Endothelial cell of umbilical vein (primary cell): ENCODE measurements at regions not wholly inside any gene's neighbourhood (a gene's known extent, or its start where the extent isn't known, plus 50 kb on each side); places are given as distances from the start of the nearest gene placed in this dataset.

Experiments used
- BruUV-seq: library from RNA; stranded (reverse); fragments of 400-500 nt; replicated peaks from 2 replicates; lab custom pipeline; 2021; lab: Mats Ljungman, UMichigan
- CTCF ChIA-PET: fragments of 300-600, 350-600 bp; sonication (Branson Sonifier 250); formaldehyde crosslinking; loops from one replicate; lab custom pipeline; 2021; ENCODE audit warnings: antibody characterized with exemption, inconsistent platforms; lab: Charles Lee
- POLR2A ChIA-PET: fragments of 300-600, 350-600 bp; sonication (Branson Sonifier 250); formaldehyde crosslinking; loops from one replicate; lab custom pipeline; 2021; ENCODE audit warnings: antibody characterized with exemption, inconsistent platforms; lab: Charles Lee
- DNase-seq: peaks from one replicate; pipeline ENCODE4 v3.0.0-alpha.2; 2011; ENCODE audit warnings: low read depth, low spot score
- FAIRE-seq: peaks from 2 replicates; lab custom pipeline; 2011; peaks lifted over from hg19 to GRCh38; lab: Jason Lieb, UNC
- H2AFZ ChIP-seq: 2 replicates; pipeline ENCODE4 v1.6.0; 2012; ENCODE audit warnings: low read depth, low read length, control low read depth, inconsistent platforms
- H3K27ac ChIP-seq: 2 replicates; pipeline ENCODE4 v1.5.1; 2011; ENCODE audit warnings: low read depth, mild to moderate bottlenecking, control low read depth, low read length, moderate library complexity; ENCODE audit not compliant: insufficient read depth
- H3K27me3 ChIP-seq, 2 experiments: 2 replicates each; pipeline versions ENCODE4 v1.6.0 to v1.6.1; 2011; ENCODE audit warnings: low read length in 2 of 2, mixed read lengths in 1 of 2; ENCODE audit not compliant: control insufficient read depth in 2 of 2, insufficient read depth in 2 of 2
- H3K36me3 ChIP-seq, 2 experiments: 2 replicates in 1 of 2; 3 replicates in 1 of 2; pipeline ENCODE4 v1.5.1; 2011; ENCODE audit warnings: low read length in 2 of 2, mild to moderate bottlenecking in 1 of 2, moderate library complexity in 1 of 2; ENCODE audit not compliant: control insufficient read depth in 2 of 2, insufficient read depth in 2 of 2; ENCODE audit errors: extremely low read depth in 1 of 2
- H3K4me1 ChIP-seq: 3 replicates; pipeline ENCODE4 v1.5.1; 2011; ENCODE audit warnings: mild to moderate bottlenecking, low read length; ENCODE audit not compliant: control insufficient read depth, insufficient read depth; ENCODE audit errors: extremely low read depth
- H3K4me2 ChIP-seq: 2 replicates; pipeline ENCODE4 v1.6.1; 2011; ENCODE audit warnings: low read length, control low read depth, mixed read lengths; ENCODE audit not compliant: insufficient read depth
- H3K4me3 ChIP-seq, 3 experiments: fragments of 200-600 bp in 1 of 3; sonication (generic), shearing (Covaris generic) in 1 of 3; replicated peaks in 1 of 3; 2 replicates each; pipeline ENCODE4 v1.5.1; 2011 to 2016; ENCODE audit warnings: control low read depth in 3 of 3, low read length in 3 of 3, mild to moderate bottlenecking in 2 of 3, inconsistent platforms in 1 of 3, low read depth in 1 of 3, moderate library complexity in 1 of 3; ENCODE audit not compliant: insufficient read depth in 1 of 3
- H3K79me2 ChIP-seq: 2 replicates; pipeline ENCODE4 v1.6.0; 2012; ENCODE audit warnings: low read length, inconsistent platforms; ENCODE audit not compliant: control insufficient read depth, insufficient read depth
- H3K9ac ChIP-seq: replicated peaks from 2 replicates; pipeline ENCODE3; 2011; ENCODE audit warnings: low read length, control low read depth; ENCODE audit not compliant: insufficient read depth; ENCODE audit errors: extremely low read depth
- H3K9me1 ChIP-seq: replicated peaks from 3 replicates; pipeline ENCODE4 v1.6.0; 2011; ENCODE audit warnings: mild to moderate bottlenecking, low read length; ENCODE audit not compliant: control insufficient read depth, insufficient read depth; ENCODE audit errors: extremely low read depth
- H3K9me3 ChIP-seq: replicated peaks from 2 replicates; pipeline ENCODE4 v1.5.1; 2012; ENCODE audit warnings: low read length, inconsistent platforms; ENCODE audit not compliant: control insufficient read depth, insufficient read depth
- H4K20me1 ChIP-seq: replicated peaks from 2 replicates; pipeline ENCODE3; 2011; ENCODE audit warnings: mild to moderate bottlenecking, low read length; ENCODE audit not compliant: control insufficient read depth, insufficient read depth; ENCODE audit errors: extremely low read depth
- CTCF ChIP-seq, 2 donors: IDR thresholded peaks; 1 replicate in 1 of 2; 2 replicates in 1 of 2; pipeline ENCODE4 v1.5.1; 2011; ENCODE audit warnings: low read length in 2 of 2, mild to moderate bottlenecking in 2 of 2, moderate library complexity in 2 of 2, control low read depth in 1 of 2, inconsistent platforms in 1 of 2, low read depth in 1 of 2; ENCODE audit not compliant: insufficient read depth in 1 of 2; ENCODE audit errors: extremely low read depth in 1 of 2
- EZH2 ChIP-seq: IDR thresholded peaks from 2 replicates; pipeline ENCODE4 v1.6.1; 2012; ENCODE audit warnings: borderline replicate concordance, low read depth, mild to moderate bottlenecking, moderate library complexity, low read length, inconsistent platforms; ENCODE audit not compliant: severe bottlenecking
- FOS ChIP-seq: IDR thresholded peaks from 2 replicates; pipeline ENCODE4 v1.6.1; 2011; ENCODE audit warnings: mild to moderate bottlenecking, low read length, moderate library complexity, borderline replicate concordance; ENCODE audit not compliant: insufficient read depth
- GATA2 ChIP-seq: IDR thresholded peaks from 2 replicates; pipeline ENCODE4 v1.7.0; 2011; ENCODE audit warnings: low read depth, mild to moderate bottlenecking, moderate library complexity, mixed read lengths, low read length; ENCODE audit not compliant: insufficient read length, insufficient read depth
- JUN ChIP-seq: IDR thresholded peaks from 2 replicates; pipeline ENCODE4 v1.6.1; 2011; ENCODE audit warnings: borderline replicate concordance, low read depth; ENCODE audit not compliant: insufficient read length, insufficient read depth
- MAX ChIP-seq: IDR thresholded peaks from 2 replicates; pipeline ENCODE4 v1.6.1; 2011; ENCODE audit not compliant: insufficient read depth, insufficient read length
- MYC ChIP-seq: IDR thresholded peaks from one replicate; pipeline ENCODE4 v1.6.1; 2011; ENCODE audit warnings: mild to moderate bottlenecking, low read depth, low read length
- POLR2A ChIP-seq: IDR thresholded peaks from 2 replicates; pipeline ENCODE4 v1.6.1; 2012; ENCODE audit warnings: low read depth, mild to moderate bottlenecking, control low read depth, low read length
- POLR2AphosphoS5 ChIP-seq: IDR thresholded peaks from 2 replicates; pipeline ENCODE4 v1.6.1; 2012; ENCODE audit warnings: low read depth, mild to moderate bottlenecking, control low read depth, low read length, moderate library complexity; ENCODE audit not compliant: insufficient read depth
- dilution Hi-C: fragments of 300-500 bp; cut with MboI; formaldehyde crosslinking; loops from one replicate; pipeline ENCODE4 v1.15.0; 2019; ENCODE audit warnings: low sequenced_read_pairs; ENCODE audit not compliant: extremely low pct_ligation_motif_present
- intact Hi-C: fragments of 100-400 bp; cut with micrococcal nuclease; formaldehyde crosslinking; loops from one replicate; pipeline ENCODE4 v1.10.0; 2022

- no peaks in the 10 kb centered on the region for H3K9me1 ChIP-seq
- H3K27ac ChIP-seq, result no peak overlapping the region
- no TSS peak for BruUV-seq
- H3K9ac ChIP-seq, result no peak overlapping the region
- dilution Hi-C loops, result no loop called here
- intact Hi-C loops, result no loop called here
- FAIRE-seq, result no peak
- TF ChIP-seq EZH2, result no peak
- H2AFZ ChIP-seq, result no peak overlapping the region
- CTCF ChIA-PET, result no interaction called here
- H3K4me2 ChIP-seq, result no peak overlapping the region
- no peaks in the 10 kb centered on the region for H3K4me1 ChIP-seq
- H3K36me3 ChIP-seq, result no peaks in the 10 kb centered on the region
- no peak for DNase-seq
- no peaks in the 10 kb centered on the region for H4K20me1 ChIP-seq
- H3K27me3 ChIP-seq, result no peaks in the 10 kb centered on the region
- H3K4me3 ChIP-seq, result no peak overlapping the region
- H3K9me3 ChIP-seq, result no peaks in the 10 kb centered on the region
- H3K79me2 ChIP-seq, result no peaks in the 10 kb centered on the region
- POLR2A ChIA-PET, result no interaction called here
Measured at GRCh38 chr20:57076152-57076652, 190.2 kb downstream of the BMP7 start.

GRCh38 chr20:57076951-57077350, 189.5 kb downstream of the BMP7 start:
- Histone ChIP-seq H3K79me2 (no peaks in the 10 kb centered on the region), H4K20me1 (no peaks in the 10 kb centered on the region), H3K9me1 (no peaks in the 10 kb centered on the region), H2AFZ (no peak overlapping the region), H3K27me3 (no peaks in the 10 kb centered on the region), H3K9me3 (peaks cover 2% of the 10 kb centered on the region), H3K9ac (no peak overlapping the region), H3K4me3 (no peak overlapping the region), H3K27ac (no peak overlapping the region), H3K4me1 (no peaks in the 10 kb centered on the region), H3K4me2 (no peak overlapping the region), H3K36me3 (no peaks in the 10 kb centered on the region)
- intact Hi-C loops (no loop called here), dilution Hi-C loops (no loop called here)
- FAIRE-seq (no peak), DNase-seq (no peak)
- TF ChIP-seq MYC (no peak), POLR2A (no peak), CTCF (IDR thresholded peaks at IDR 0.05; ENCODE audit: extremely low read depth in 1 of 2, insufficient read depth in 1 of 2, low read depth in 1 of 2, low read length in 2 of 2) (no peak), GATA2 (no peak), FOS (no peak), POLR2AphosphoS5 (no peak), JUN (no peak), EZH2 (no peak), MAX (no peak)
- POLR2A ChIA-PET, result no interaction called here
- CTCF ChIA-PET, result no interaction called here
- no TSS peak for BruUV-seq
